ENCODE measurements at regions not wholly inside any gene's neighbourhood (a gene's known extent, or its start where the extent isn't known, plus 50 kb on each side); places are given as distances from the start of the nearest gene placed in this dataset.

DNA sequence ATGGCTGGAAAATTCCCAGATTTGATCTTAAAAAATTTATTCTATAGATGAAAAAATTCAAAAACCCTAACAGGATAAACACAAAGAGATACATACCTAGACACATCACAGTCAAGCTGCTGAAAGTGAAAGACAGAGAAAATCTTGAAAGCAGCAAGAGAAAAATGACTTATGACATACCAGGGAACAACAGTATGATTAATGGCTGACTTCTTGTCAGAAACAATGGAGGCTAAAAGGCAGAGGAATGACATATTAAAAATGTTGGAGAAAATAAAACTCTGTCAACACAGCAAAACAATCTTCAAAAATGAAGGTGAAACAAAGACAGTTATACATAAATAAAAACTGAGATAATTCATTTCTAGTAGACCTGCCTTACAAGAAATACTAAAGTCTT is 442.7 kb downstream of the IPMK start:
- ATAC-seq = no peak
- TF ChIP-seq ISL1 (CRISPR knock-in tag; IDR thresholded peaks at IDR 0.05) (no peak), RARB (CRISPR knock-in tag; IDR thresholded peaks at IDR 0.05) (no peak), GLIS3 (CRISPR knock-in tag; IDR thresholded peaks at IDR 0.05) (no peak), SNAI2 (CRISPR knock-in tag; IDR thresholded peaks at IDR 0.05) (no peak), TCF4 (CRISPR knock-in tag; IDR thresholded peaks at IDR 0.05; ENCODE audit: borderline replicate concordance) (no peak), OSR1 (CRISPR knock-in tag; IDR thresholded peaks at IDR 0.05) (no peak), ZNF8 (CRISPR knock-in tag; IDR thresholded peaks at IDR 0.05) (no peak)

DNA sequence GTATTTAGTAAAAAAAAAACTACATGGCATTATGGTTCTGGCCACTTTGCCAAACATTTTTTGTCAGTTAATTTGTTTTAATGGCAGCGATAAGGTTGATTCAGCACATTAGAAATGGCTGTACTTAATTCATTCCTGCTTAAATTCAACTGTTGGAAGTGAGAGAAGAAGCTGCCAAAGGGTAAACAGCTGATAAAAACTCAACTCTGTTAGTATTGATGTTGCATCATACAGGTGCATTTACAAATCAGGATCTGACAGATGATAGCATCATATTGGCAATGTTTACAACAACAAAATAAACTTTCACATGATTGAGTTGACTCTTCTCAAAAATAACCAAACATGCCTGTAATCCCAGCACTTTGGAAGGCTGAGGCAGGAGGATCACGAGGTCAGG is 444.3 kb downstream of the IPMK start:
- TF ChIP-seq ISL1 (CRISPR knock-in tag; IDR thresholded peaks at IDR 0.05) (no peak), GLIS3 (CRISPR knock-in tag; IDR thresholded peaks at IDR 0.05) (no peak), ZFP30 (CRISPR knock-in tag; IDR thresholded peaks at IDR 0.05) (no peak), ZNF8 (CRISPR knock-in tag; IDR thresholded peaks at IDR 0.05) (no peak), CSDC2 (CRISPR knock-in tag; IDR thresholded peaks at IDR 0.05) (no peak), SNAI2 (CRISPR knock-in tag; IDR thresholded peaks at IDR 0.05) (no peak), ARNTL (CRISPR knock-in tag; IDR thresholded peaks at IDR 0.05; ENCODE audit: borderline replicate concordance, low read depth) (no peak)
- no peak for ATAC-seq

DNA sequence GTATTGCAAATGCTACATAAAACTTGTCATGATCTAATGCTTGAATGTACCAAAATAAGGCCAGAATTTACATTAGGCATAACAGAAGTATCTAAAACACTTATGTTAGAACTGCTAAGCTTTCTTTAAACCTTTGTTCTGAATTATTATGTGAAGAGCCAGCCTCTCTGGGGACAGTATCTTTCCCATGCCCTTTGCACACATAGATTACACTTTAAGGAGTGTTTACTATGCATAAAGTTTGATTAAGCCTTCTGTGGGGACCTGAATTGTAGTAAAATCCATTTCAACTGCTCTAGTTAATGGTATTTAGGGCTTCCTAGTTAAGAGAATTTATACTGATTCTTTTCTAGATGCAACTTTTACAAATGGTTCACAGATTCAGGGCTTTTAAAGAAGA is 444.7 kb downstream of the IPMK start:
- TF ChIP-seq ZFP30 (CRISPR knock-in tag; IDR thresholded peaks at IDR 0.05) (no peak), ARNTL (CRISPR knock-in tag; IDR thresholded peaks at IDR 0.05; ENCODE audit: borderline replicate concordance, low read depth) (no peak), CSDC2 (CRISPR knock-in tag; IDR thresholded peaks at IDR 0.05) (no peak), ZNF8 (CRISPR knock-in tag; IDR thresholded peaks at IDR 0.05) (no peak), SNAI2 (CRISPR knock-in tag; IDR thresholded peaks at IDR 0.05) (no peak), ESRRG (CRISPR knock-in tag; IDR thresholded peaks at IDR 0.05) (no peak), ZNF70 (CRISPR knock-in tag; IDR thresholded peaks at IDR 0.05) (no peak), RARB (CRISPR knock-in tag; IDR thresholded peaks at IDR 0.05) (no peak), ZFP3 (CRISPR knock-in tag; IDR thresholded peaks at IDR 0.05) (no peak), PPARA (CRISPR knock-in tag; IDR thresholded peaks at IDR 0.05; ENCODE audit: borderline replicate concordance) (no peak), TOX (CRISPR knock-in tag; IDR thresholded peaks at IDR 0.05; ENCODE audit: borderline replicate concordance) (no peak), GLIS3 (CRISPR knock-in tag; IDR thresholded peaks at IDR 0.05) (no peak), ISL1 (CRISPR knock-in tag; IDR thresholded peaks at IDR 0.05) (no peak)
- TF ChIP-seq, protein P1, sequence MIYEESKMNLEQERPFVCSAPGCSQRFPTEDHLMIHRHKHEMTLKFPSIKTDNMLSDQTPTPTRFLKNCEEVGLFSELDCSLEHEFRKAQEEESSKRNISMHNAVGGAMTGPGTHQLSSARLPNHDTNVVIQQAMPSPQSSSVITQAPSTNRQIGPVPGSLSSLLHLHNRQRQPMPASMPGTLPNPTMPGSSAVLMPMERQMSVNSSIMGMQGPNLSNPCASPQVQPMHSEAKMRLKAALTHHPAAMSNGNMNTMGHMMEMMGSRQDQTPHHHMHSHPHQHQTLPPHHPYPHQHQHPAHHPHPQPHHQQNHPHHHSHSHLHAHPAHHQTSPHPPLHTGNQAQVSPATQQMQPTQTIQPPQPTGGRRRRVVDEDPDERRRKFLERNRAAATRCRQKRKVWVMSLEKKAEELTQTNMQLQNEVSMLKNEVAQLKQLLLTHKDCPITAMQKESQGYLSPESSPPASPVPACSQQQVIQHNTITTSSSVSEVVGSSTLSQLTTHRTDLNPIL (CRISPR knock-in tag; IDR thresholded peaks at IDR 0.05; ENCODE audit: low read depth) = no peak
- TF ChIP-seq, protein P2, sequence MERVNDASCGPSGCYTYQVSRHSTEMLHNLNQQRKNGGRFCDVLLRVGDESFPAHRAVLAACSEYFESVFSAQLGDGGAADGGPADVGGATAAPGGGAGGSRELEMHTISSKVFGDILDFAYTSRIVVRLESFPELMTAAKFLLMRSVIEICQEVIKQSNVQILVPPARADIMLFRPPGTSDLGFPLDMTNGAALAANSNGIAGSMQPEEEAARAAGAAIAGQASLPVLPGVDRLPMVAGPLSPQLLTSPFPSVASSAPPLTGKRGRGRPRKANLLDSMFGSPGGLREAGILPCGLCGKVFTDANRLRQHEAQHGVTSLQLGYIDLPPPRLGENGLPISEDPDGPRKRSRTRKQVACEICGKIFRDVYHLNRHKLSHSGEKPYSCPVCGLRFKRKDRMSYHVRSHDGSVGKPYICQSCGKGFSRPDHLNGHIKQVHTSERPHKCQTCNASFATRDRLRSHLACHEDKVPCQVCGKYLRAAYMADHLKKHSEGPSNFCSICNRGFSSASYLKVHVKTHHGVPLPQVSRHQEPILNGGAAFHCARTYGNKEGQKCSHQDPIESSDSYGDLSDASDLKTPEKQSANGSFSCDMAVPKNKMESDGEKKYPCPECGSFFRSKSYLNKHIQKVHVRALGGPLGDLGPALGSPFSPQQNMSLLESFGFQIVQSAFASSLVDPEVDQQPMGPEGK (CRISPR knock-in tag; IDR thresholded peaks at IDR 0.05; ENCODE audit: borderline replicate concordance) = no peak
- TF ChIP-seq, protein P3, sequence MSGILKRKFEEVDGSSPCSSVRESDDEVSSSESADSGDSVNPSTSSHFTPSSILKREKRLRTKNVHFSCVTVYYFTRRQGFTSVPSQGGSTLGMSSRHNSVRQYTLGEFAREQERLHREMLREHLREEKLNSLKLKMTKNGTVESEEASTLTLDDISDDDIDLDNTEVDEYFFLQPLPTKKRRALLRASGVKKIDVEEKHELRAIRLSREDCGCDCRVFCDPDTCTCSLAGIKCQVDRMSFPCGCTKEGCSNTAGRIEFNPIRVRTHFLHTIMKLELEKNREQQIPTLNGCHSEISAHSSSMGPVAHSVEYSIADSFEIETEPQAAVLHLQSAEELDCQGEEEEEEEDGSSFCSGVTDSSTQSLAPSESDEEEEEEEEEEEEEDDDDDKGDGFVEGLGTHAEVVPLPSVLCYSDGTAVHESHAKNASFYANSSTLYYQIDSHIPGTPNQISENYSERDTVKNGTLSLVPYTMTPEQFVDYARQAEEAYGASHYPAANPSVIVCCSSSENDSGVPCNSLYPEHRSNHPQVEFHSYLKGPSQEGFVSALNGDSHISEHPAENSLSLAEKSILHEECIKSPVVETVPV (CRISPR knock-in tag; IDR thresholded peaks at IDR 0.05) = no peak
- ATAC-seq = no peak

DNA sequence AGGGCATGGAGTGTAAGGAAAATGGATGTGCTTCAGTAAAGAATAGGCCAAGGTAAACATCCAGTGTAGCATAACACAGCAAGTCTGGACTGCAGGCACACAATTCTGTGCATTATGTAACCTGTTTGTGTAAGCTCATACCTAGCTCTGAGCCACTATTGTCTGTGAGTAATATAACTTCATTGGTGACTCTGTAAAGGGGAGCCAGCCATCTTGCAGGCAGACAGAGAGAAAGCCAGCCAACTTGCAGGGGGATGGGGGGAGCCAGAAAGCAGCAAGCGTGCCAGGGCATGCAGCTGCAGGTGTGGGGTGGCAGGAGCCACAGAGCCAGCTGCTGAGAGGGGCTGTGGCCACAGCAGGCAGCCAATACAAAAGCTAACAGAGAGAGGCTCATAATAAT is 449.2 kb downstream of the IPMK start:
- TF ChIP-seq ARNTL (CRISPR knock-in tag; IDR thresholded peaks at IDR 0.05; ENCODE audit: borderline replicate concordance, low read depth) = no peak
- TF ChIP-seq OSR1 (CRISPR knock-in tag; IDR thresholded peaks at IDR 0.05) = no peak
- no peak for TF ChIP-seq GLIS3 (CRISPR knock-in tag; IDR thresholded peaks at IDR 0.05)
- no peak for TF ChIP-seq ZFP30 (CRISPR knock-in tag; IDR thresholded peaks at IDR 0.05)
- no peak for TF ChIP-seq SNAI2 (CRISPR knock-in tag; IDR thresholded peaks at IDR 0.05)
- TF ChIP-seq, protein P3 (CRISPR knock-in tag; IDR thresholded peaks at IDR 0.05) = no peak
- TF ChIP-seq ZC3H10 (CRISPR knock-in tag; IDR thresholded peaks at IDR 0.05) = no peak
- TF ChIP-seq ZFP3 (CRISPR knock-in tag; IDR thresholded peaks at IDR 0.05) = no peak
- TF ChIP-seq TOX (CRISPR knock-in tag; IDR thresholded peaks at IDR 0.05; ENCODE audit: borderline replicate concordance) = no peak
- no peak for TF ChIP-seq ZNF8 (CRISPR knock-in tag; IDR thresholded peaks at IDR 0.05)
- TF ChIP-seq ESRRG (CRISPR knock-in tag; IDR thresholded peaks at IDR 0.05) = no peak
- TF ChIP-seq, protein P4, sequence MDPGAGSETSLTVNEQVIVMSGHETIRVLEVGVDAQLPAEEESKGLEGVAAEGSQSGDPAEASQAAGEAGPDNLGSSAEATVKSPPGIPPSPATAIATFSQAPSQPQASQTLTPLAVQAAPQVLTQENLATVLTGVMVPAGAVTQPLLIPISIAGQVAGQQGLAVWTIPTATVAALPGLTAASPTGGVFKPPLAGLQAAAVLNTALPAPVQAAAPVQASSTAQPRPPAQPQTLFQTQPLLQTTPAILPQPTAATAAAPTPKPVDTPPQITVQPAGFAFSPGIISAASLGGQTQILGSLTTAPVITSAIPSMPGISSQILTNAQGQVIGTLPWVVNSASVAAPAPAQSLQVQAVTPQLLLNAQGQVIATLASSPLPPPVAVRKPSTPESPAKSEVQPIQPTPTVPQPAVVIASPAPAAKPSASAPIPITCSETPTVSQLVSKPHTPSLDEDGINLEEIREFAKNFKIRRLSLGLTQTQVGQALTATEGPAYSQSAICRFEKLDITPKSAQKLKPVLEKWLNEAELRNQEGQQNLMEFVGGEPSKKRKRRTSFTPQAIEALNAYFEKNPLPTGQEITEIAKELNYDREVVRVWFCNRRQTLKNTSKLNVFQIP (CRISPR knock-in tag; IDR thresholded peaks at IDR 0.05; ENCODE audit: borderline replicate concordance, low read depth) = no peak
- TF ChIP-seq TCF4 (CRISPR knock-in tag; IDR thresholded peaks at IDR 0.05; ENCODE audit: borderline replicate concordance) = no peak
- TF ChIP-seq, protein P1 (CRISPR knock-in tag; IDR thresholded peaks at IDR 0.05; ENCODE audit: low read depth) = no peak
- no peak for TF ChIP-seq PPARA (CRISPR knock-in tag; IDR thresholded peaks at IDR 0.05; ENCODE audit: borderline replicate concordance)
- no peak for TF ChIP-seq CSDC2 (CRISPR knock-in tag; IDR thresholded peaks at IDR 0.05)
- TF ChIP-seq RARB (CRISPR knock-in tag; IDR thresholded peaks at IDR 0.05) = no peak
- TF ChIP-seq, protein P5, sequence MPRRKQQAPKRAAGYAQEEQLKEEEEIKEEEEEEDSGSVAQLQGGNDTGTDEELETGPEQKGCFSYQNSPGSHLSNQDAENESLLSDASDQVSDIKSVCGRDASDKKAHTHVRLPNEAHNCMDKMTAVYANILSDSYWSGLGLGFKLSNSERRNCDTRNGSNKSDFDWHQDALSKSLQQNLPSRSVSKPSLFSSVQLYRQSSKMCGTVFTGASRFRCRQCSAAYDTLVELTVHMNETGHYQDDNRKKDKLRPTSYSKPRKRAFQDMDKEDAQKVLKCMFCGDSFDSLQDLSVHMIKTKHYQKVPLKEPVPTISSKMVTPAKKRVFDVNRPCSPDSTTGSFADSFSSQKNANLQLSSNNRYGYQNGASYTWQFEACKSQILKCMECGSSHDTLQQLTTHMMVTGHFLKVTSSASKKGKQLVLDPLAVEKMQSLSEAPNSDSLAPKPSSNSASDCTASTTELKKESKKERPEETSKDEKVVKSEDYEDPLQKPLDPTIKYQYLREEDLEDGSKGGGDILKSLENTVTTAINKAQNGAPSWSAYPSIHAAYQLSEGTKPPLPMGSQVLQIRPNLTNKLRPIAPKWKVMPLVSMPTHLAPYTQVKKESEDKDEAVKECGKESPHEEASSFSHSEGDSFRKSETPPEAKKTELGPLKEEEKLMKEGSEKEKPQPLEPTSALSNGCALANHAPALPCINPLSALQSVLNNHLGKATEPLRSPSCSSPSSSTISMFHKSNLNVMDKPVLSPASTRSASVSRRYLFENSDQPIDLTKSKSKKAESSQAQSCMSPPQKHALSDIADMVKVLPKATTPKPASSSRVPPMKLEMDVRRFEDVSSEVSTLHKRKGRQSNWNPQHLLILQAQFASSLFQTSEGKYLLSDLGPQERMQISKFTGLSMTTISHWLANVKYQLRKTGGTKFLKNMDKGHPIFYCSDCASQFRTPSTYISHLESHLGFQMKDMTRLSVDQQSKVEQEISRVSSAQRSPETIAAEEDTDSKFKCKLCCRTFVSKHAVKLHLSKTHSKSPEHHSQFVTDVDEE (CRISPR knock-in tag; IDR thresholded peaks at IDR 0.05) = no peak
- TF ChIP-seq ZNF70 (CRISPR knock-in tag; IDR thresholded peaks at IDR 0.05) = no peak
- ATAC-seq = no peak
